ENCODE measurements at regions not wholly inside any gene's neighbourhood (a gene's known extent, or its start where the extent isn't known, plus 50 kb on each side); places are given as distances from the start of the nearest gene placed in this dataset.

DNA sequence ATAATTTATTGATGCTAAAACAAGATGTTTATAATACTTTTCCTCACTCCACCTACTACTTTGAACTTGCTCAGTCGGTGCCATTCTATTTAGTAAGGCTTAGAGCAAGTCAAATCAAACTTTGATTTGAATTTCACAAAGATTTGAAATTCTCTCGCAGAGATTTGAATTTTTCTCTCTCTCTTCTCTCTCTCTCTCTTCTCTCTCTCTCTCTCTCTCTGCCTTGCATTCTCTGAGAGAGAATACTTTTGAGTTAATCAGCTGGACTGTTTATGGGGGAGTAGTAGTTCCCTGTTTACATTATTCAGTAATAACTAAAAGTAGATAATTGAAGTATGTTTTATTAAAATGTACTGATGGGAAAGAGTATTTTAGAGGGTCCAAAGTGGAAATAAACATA lies 488.5 kb upstream of the ANKRD30A start:
- TF ChIP-seq, protein P1, sequence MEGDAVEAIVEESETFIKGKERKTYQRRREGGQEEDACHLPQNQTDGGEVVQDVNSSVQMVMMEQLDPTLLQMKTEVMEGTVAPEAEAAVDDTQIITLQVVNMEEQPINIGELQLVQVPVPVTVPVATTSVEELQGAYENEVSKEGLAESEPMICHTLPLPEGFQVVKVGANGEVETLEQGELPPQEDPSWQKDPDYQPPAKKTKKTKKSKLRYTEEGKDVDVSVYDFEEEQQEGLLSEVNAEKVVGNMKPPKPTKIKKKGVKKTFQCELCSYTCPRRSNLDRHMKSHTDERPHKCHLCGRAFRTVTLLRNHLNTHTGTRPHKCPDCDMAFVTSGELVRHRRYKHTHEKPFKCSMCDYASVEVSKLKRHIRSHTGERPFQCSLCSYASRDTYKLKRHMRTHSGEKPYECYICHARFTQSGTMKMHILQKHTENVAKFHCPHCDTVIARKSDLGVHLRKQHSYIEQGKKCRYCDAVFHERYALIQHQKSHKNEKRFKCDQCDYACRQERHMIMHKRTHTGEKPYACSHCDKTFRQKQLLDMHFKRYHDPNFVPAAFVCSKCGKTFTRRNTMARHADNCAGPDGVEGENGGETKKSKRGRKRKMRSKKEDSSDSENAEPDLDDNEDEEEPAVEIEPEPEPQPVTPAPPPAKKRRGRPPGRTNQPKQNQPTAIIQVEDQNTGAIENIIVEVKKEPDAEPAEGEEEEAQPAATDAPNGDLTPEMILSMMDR (IDR thresholded peaks at IDR 0.05 in 4 of 5, conservative IDR thresholded peaks at IDR 0.05 in 1 of 5), result no peak
- no peak for TF ChIP-seq POLR2A (IDR thresholded peaks at IDR 0.05)
- Histone ChIP-seq H3K36me3 (no peaks in the 10 kb centered on the region), H3K27me3 (no peaks in the 10 kb centered on the region), H3K4me1 (no peaks in the 10 kb centered on the region), H3K27ac (no peak overlapping the region), H3K9me3 (no peaks in the 10 kb centered on the region), H3K4me3 (no peak overlapping the region)
- in situ Hi-C loops (cut with MboI; ENCODE audit: low sequenced_read_pairs in 4 of 4), result no loop called here
- ATAC-seq, result no peak
- no peak for DNase-seq
- intact Hi-C loops (cut with DNase I; ENCODE audit: low total_unique reads), result no loop called here

DNA sequence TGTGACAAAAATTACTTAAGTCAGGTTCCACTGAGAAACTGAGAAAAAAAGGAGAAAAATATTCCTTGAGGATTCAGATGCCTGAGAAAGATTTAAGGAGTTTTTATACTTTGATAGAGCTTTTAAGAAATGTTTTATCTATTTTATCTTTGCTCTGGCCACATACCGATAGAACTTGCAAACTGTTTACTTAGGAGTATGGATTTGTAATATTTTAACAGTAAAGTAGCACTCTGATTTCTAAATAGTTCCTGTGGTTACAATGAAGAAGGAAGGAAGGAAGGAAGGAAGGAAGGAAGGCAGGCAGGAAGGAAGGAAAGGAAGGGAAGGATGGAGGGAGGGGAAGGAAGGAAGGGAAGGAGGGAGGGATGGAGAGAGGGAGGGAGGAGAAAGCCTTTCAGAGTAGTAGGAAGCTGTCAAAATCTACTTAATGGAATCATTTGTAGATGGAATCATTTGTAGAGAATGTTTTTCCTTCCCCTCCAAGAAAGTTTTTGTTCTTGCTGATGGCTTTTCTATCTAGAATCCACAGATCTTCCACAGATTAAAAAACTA lies 489.0 kb upstream of the ANKRD30A start:
- ATAC-seq, result no peak
- in situ Hi-C loops (cut with MboI; ENCODE audit: low sequenced_read_pairs in 4 of 4) (no loop called here), intact Hi-C loops (cut with DNase I; ENCODE audit: low total_unique reads) (no loop called here)
- no peaks in the 10 kb centered on the region for H3K36me3 ChIP-seq
- TF ChIP-seq, protein P1 (IDR thresholded peaks at IDR 0.05 in 4 of 5, conservative IDR thresholded peaks at IDR 0.05 in 1 of 5), result no peak
- TF ChIP-seq POLR2A (IDR thresholded peaks at IDR 0.05), result no peak
- no peaks in the 10 kb centered on the region for H3K4me1 ChIP-seq
- H3K27ac ChIP-seq, result no peak overlapping the region
- H3K4me3 ChIP-seq, result no peak overlapping the region
- H3K27me3 ChIP-seq, result no peaks in the 10 kb centered on the region
- no peak for DNase-seq
- no peaks in the 10 kb centered on the region for H3K9me3 ChIP-seq

DNA sequence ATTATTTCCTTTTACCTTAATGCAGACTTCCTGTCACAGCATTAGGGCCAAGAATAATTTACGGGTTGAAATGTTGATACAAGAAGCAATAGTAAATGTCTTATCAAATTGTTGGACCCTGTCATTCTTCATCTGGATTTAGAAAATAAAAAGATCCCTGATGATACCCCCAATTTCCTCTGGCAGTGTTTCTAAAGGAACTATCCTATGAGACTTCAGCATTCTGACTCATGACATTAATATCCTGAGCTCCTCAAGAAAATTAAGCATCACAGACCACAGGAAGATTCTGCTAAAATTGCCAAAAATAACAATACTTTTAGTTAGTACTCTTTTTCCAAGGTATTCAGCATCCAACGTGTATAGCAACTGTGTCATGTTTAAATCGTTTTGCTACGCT lies 490.5 kb upstream of the ANKRD30A start:
- Histone ChIP-seq H3K4me3 (no peak overlapping the region), H3K27me3 (no peaks in the 10 kb centered on the region), H3K27ac (no peak overlapping the region), H3K9me3 (no peaks in the 10 kb centered on the region), H3K4me1 (no peaks in the 10 kb centered on the region), H3K36me3 (no peaks in the 10 kb centered on the region)
- DNase-seq (no peak), ATAC-seq (no peak)
- in situ Hi-C loops (cut with MboI; ENCODE audit: low sequenced_read_pairs in 4 of 4) (no loop called here), intact Hi-C loops (cut with DNase I; ENCODE audit: low total_unique reads) (no loop called here)
- TF ChIP-seq, protein P1 (IDR thresholded peaks at IDR 0.05 in 4 of 5, conservative IDR thresholded peaks at IDR 0.05 in 1 of 5), result no peak
- no peak for TF ChIP-seq POLR2A (IDR thresholded peaks at IDR 0.05)

DNA sequence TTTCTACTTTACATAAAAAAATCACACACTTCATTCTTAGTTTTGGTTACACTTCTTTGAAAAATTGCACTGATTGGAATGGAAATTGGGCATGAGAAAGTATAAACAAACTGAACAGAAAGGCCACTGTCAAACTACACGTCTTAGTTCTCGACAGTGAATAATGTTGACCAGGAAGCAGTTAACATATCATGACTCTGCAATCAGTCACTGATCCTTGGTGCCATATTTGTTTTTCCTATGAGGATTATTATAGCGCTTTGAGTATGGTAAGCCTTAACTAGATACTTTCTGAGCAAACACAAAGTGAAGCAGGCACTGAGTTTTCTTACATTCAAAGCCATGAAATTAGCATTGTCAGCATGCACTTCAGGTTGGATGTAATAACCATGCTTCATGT lies 495.1 kb upstream of the ANKRD30A start:
- Histone ChIP-seq H3K4me3 (no peak overlapping the region), H3K27ac (no peak overlapping the region), H3K9me3 (no peaks in the 10 kb centered on the region), H3K36me3 (no peaks in the 10 kb centered on the region), H3K27me3 (no peaks in the 10 kb centered on the region), H3K4me1 (no peaks in the 10 kb centered on the region)
- intact Hi-C loops (cut with DNase I; ENCODE audit: low total_unique reads), result no loop called here
- ATAC-seq (no peak), DNase-seq (no peak)
- in situ Hi-C loops (cut with MboI; ENCODE audit: low sequenced_read_pairs in 4 of 4), result no loop called here
- TF ChIP-seq POLR2A (IDR thresholded peaks at IDR 0.05), result no peak
- TF ChIP-seq, protein P1 (IDR thresholded peaks at IDR 0.05 in 4 of 5, conservative IDR thresholded peaks at IDR 0.05 in 1 of 5), result no peak

DNA sequence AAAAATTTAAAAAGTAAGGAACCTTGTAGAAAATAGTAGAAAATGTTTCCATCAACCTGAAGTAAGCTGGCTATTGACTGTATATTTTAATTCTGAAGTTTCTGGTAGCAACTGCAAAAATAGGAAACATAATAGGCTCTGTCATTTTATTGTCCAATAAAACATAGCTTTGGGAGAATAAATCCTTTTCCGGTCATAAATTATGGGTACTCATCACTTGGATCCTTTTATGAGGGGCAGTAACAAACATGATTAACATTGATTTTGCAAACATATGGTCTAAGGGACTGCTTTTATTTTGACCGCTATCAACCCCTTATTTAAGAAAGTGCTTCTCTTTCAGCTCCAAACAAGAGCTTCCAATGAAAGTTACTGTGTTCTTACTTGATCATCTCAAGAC lies 495.9 kb upstream of the ANKRD30A start:
- DNase-seq (no peak), ATAC-seq (no peak)
- H3K36me3 ChIP-seq, result no peaks in the 10 kb centered on the region
- H3K4me1 ChIP-seq, result no peaks in the 10 kb centered on the region
- H3K27me3 ChIP-seq, result no peaks in the 10 kb centered on the region
- no peak overlapping the region for H3K4me3 ChIP-seq
- H3K9me3 ChIP-seq, result no peaks in the 10 kb centered on the region
- H3K27ac ChIP-seq, result no peak overlapping the region
- TF ChIP-seq, protein P1 (IDR thresholded peaks at IDR 0.05 in 4 of 5, conservative IDR thresholded peaks at IDR 0.05 in 1 of 5), result no peak
- TF ChIP-seq POLR2A (IDR thresholded peaks at IDR 0.05), result no peak
- in situ Hi-C loops (cut with MboI; ENCODE audit: low sequenced_read_pairs in 4 of 4), result no loop called here
- intact Hi-C loops (cut with DNase I; ENCODE audit: low total_unique reads), result no loop called here

Measured in gastrocnemius medialis (tissue), 4 donors.